Muscle layer of colon (tissue), 2 donors: ENCODE measurements at regions not wholly inside any gene's neighbourhood (a gene's known extent, or its start where the extent isn't known, plus 50 kb on each side); places are given as distances from the start of the nearest gene placed in this dataset.
"Not testable (repeated sequence)": the region's sequence is repeated elsewhere in the genome, so short reads cannot be mapped to it uniquely, and the experiment has no call there.

ENCODE experiments used
- H3K27ac ChIP-seq: one replicate; pipeline ENCODE4 v1.7.0; 2013; ENCODE audit warnings: low read depth, mild to moderate bottlenecking, low read length, moderate library complexity
- H3K27me3 ChIP-seq, 2 donors: one replicate each; pipeline ENCODE4 v1.7.0; 2013; ENCODE audit warnings: low read length in 2 of 2, mild to moderate bottlenecking in 2 of 2; ENCODE audit not compliant: insufficient read depth in 2 of 2, control insufficient read depth in 1 of 2
- H3K36me3 ChIP-seq: one replicate; pipeline ENCODE4 v1.7.0; 2013; ENCODE audit warnings: mild to moderate bottlenecking, low read length; ENCODE audit not compliant: insufficient read depth
- H3K4me1 ChIP-seq: one replicate; pipeline ENCODE4 v1.7.0; 2013; ENCODE audit warnings: mild to moderate bottlenecking, low read length; ENCODE audit not compliant: insufficient read depth
- H3K4me3 ChIP-seq, 2 donors: one replicate each; pipeline ENCODE4 v1.7.0; 2013; ENCODE audit warnings: low read length in 2 of 2, low read depth in 1 of 2, mild to moderate bottlenecking in 1 of 2, moderate library complexity in 1 of 2
- H3K9ac ChIP-seq: one replicate; pipeline ENCODE4 v1.7.0; 2013; ENCODE audit warnings: low read length
- H3K9me3 ChIP-seq: one replicate; pipeline ENCODE4 v1.7.0; 2013; ENCODE audit warnings: mild to moderate bottlenecking, low read length
- donor health status: abdominal sarcoma.
- donor health status: Adenocarcinoma of cecum.

GRCh38 chr12:9313479-9313878 lies 105.3 kb upstream of the PZP start:
- not testable (repeated sequence) for H3K9ac ChIP-seq, H3K36me3 ChIP-seq, H3K4me3 ChIP-seq, H3K27me3 ChIP-seq, H3K4me1 ChIP-seq, H3K9me3 ChIP-seq, H3K27ac ChIP-seq

GRCh38 chr12:9312406-9313392 lies 104.5 kb upstream of the PZP start:
- H3K36me3 ChIP-seq, H3K4me3 ChIP-seq, H3K27ac ChIP-seq, H3K4me1 ChIP-seq, H3K9me3 ChIP-seq, H3K9ac ChIP-seq, H3K27me3 ChIP-seq: not testable (repeated sequence)

GRCh38 chr12:9311454-9311853 lies 103.3 kb upstream of the PZP start:
- H3K27me3 ChIP-seq, H3K4me3 ChIP-seq, H3K4me1 ChIP-seq, H3K9me3 ChIP-seq, H3K36me3 ChIP-seq, H3K9ac ChIP-seq, H3K27ac ChIP-seq: not testable (repeated sequence)

- H3K4me3 ChIP-seq, H3K9ac ChIP-seq, H3K36me3 ChIP-seq, H3K9me3 ChIP-seq, H3K27ac ChIP-seq, H3K27me3 ChIP-seq, H3K4me1 ChIP-seq: not testable (repeated sequence)
Observed at GRCh38 chr12:9310645-9311044, 102.5 kb upstream of the PZP start.

GRCh38 chr12:9309749-9310148 lies 101.6 kb upstream of the PZP start:
- H3K9me3 ChIP-seq, H3K27ac ChIP-seq, H3K27me3 ChIP-seq, H3K36me3 ChIP-seq, H3K9ac ChIP-seq, H3K4me3 ChIP-seq, H3K4me1 ChIP-seq: not testable (repeated sequence)

- H3K27me3 ChIP-seq, H3K9ac ChIP-seq, H3K4me1 ChIP-seq, H3K9me3 ChIP-seq, H3K4me3 ChIP-seq, H3K27ac ChIP-seq, H3K36me3 ChIP-seq: not testable (repeated sequence)
Observed at GRCh38 chr12:9308745-9309144, 100.5 kb upstream of the PZP start.

GRCh38 chr12:9308163-9308562 lies 100.0 kb upstream of the PZP start:
- not testable (repeated sequence) for H3K36me3 ChIP-seq, H3K4me3 ChIP-seq, H3K9ac ChIP-seq, H3K4me1 ChIP-seq, H3K27ac ChIP-seq, H3K9me3 ChIP-seq, H3K27me3 ChIP-seq

- H3K4me1 ChIP-seq, H3K9ac ChIP-seq, H3K27ac ChIP-seq, H3K27me3 ChIP-seq, H3K4me3 ChIP-seq, H3K36me3 ChIP-seq, H3K9me3 ChIP-seq: not testable (repeated sequence)
Observed at GRCh38 chr12:9307255-9307654, 99.1 kb upstream of the PZP start.

- not testable (repeated sequence) for H3K4me1 ChIP-seq, H3K36me3 ChIP-seq, H3K4me3 ChIP-seq, H3K9me3 ChIP-seq, H3K9ac ChIP-seq, H3K27ac ChIP-seq, H3K27me3 ChIP-seq
Observed at GRCh38 chr12:9306004-9306403, 97.8 kb upstream of the PZP start.

- H3K4me3 ChIP-seq, H3K27me3 ChIP-seq, H3K36me3 ChIP-seq, H3K9me3 ChIP-seq, H3K9ac ChIP-seq, H3K4me1 ChIP-seq, H3K27ac ChIP-seq: not testable (repeated sequence)
Observed at GRCh38 chr12:9304540-9304939, 96.3 kb upstream of the PZP start.

GRCh38 chr12:9295872-9296271 lies 87.7 kb upstream of the PZP start:
- H3K9ac ChIP-seq, H3K4me3 ChIP-seq, H3K9me3 ChIP-seq, H3K36me3 ChIP-seq, H3K27ac ChIP-seq, H3K4me1 ChIP-seq, H3K27me3 ChIP-seq: not testable (repeated sequence)

GRCh38 chr12:9294072-9294620 lies 86.0 kb upstream of the PZP start:
- H3K9ac ChIP-seq, H3K9me3 ChIP-seq, H3K36me3 ChIP-seq, H3K4me1 ChIP-seq, H3K4me3 ChIP-seq, H3K27ac ChIP-seq, H3K27me3 ChIP-seq: not testable (repeated sequence)
